ENCODE measurements at regions not wholly inside any gene's neighbourhood (a gene's known extent, or its start where the extent isn't known, plus 50 kb on each side); places are given as distances from the start of the nearest gene placed in this dataset.

DNA sequence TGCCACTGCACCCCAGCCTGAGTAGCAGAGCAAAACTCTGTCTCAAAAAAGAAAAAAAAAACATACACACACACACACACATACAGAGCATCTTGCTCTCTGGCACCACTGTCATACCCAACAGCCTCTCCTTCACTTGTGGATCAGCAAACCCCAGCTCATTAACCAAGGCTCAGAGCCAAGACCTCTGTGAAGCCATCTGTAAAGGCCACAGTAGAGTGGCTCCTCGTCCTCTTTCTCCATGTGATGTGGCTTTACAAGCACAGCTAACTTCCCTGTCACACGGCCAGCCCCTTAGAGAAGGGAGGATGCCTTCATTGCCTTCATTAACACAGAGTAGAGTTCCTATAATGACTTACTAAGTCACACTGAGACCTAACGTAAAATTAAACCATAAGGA lies 62.7 kb upstream of the LSM14A start:
- DNase-seq = no peak

DNA sequence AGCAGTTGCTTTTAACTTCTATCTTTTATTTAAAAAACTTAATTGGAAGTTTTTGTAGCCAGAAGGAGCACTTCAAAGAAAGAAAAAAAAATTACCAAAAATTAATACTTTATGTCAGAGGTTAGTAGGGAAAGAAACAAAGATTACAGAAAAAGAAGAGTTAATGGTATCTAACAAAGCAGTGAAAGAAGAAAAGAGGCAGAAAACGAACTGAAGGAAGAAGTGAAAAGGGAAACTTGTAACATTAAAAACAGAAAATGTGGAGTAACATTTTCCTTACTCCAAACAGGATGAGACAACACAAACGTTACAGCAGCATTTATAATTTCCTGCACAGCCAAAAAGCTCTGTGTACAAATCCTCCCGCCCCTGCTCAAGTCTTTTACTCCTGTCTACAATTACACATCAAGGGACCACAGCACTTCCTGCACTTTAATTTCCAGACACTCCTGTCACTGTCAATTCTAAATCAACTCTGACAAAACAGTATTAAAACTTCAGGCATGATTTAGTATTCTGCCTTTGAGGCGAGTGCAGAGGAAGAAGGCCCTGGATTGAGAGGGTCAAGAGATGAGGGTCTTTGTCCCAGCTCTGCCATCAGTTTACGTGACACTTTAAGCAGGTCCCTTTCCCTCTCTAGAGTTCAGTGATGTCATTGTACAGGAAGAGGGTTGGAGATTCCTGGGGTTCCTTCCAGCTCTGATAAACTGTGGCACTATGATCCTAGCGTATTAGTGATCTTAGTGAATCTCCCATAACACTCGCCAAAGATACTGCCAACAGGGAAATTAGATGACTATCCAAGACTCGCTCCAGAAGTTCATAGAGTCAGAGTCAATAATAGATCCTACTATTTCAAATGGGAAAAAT lies 53.2 kb upstream of the LSM14A start:
- Histone ChIP-seq H3K4me1 (ENCODE audit: insufficient read depth, low read length) (no peaks in the 10 kb centered on the region), H3K9me3 (ENCODE audit: insufficient read depth, low read length, severe bottlenecking) (no peaks in the 10 kb centered on the region), H3K36me3 (ENCODE audit: insufficient read depth, low read length) (no peaks in the 10 kb centered on the region), H3K27me3 (ENCODE audit: insufficient read depth, low read length, poor library complexity) (peaks cover 14% of the 10 kb centered on the region), H4K20me1 (ENCODE audit: insufficient read depth, low read length) (no peaks in the 10 kb centered on the region), H2AFZ (ENCODE audit: low read depth, low read length) (no peak overlapping the region), H3K79me2 (ENCODE audit: insufficient read depth, low read length) (no peaks in the 10 kb centered on the region), H3K4me2 (ENCODE audit: insufficient read depth, low read length) (no peak overlapping the region), H3K4me3 (ENCODE audit: low read depth in 1 of 2, low read length in 2 of 2) (no peak overlapping the region), H3K9ac (ENCODE audit: low read depth, low read length) (no peak overlapping the region), H3K27ac (ENCODE audit: low read length) (no peak overlapping the region)
- no peak for DNase-seq
- ATAC-seq (ENCODE audit: insufficient read depth, low read depth) = no peak
- TF ChIP-seq, protein P1, sequence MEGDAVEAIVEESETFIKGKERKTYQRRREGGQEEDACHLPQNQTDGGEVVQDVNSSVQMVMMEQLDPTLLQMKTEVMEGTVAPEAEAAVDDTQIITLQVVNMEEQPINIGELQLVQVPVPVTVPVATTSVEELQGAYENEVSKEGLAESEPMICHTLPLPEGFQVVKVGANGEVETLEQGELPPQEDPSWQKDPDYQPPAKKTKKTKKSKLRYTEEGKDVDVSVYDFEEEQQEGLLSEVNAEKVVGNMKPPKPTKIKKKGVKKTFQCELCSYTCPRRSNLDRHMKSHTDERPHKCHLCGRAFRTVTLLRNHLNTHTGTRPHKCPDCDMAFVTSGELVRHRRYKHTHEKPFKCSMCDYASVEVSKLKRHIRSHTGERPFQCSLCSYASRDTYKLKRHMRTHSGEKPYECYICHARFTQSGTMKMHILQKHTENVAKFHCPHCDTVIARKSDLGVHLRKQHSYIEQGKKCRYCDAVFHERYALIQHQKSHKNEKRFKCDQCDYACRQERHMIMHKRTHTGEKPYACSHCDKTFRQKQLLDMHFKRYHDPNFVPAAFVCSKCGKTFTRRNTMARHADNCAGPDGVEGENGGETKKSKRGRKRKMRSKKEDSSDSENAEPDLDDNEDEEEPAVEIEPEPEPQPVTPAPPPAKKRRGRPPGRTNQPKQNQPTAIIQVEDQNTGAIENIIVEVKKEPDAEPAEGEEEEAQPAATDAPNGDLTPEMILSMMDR (IDR thresholded peaks at IDR 0.05; ENCODE audit: borderline replicate concordance, extremely low read depth, low read length, poor library complexity, severe bottlenecking) = no peak
- TF ChIP-seq EZH2 (IDR thresholded peaks at IDR 0.05; ENCODE audit: borderline replicate concordance, low read depth, low read length, severe bottlenecking) = no peak

More for the DNA sequence above, 62.7 kb upstream of the LSM14A start:
- Histone ChIP-seq H3K27me3 (ENCODE audit: insufficient read depth, low read length, poor library complexity) (peaks cover 3% of the 10 kb centered on the region), H3K4me2 (ENCODE audit: insufficient read depth, low read length) (no peak overlapping the region), H4K20me1 (ENCODE audit: insufficient read depth, low read length) (no peaks in the 10 kb centered on the region), H3K4me3 (ENCODE audit: low read depth in 1 of 2, low read length in 2 of 2) (no peak overlapping the region), H3K27ac (ENCODE audit: low read length) (no peak overlapping the region), H3K9me3 (ENCODE audit: insufficient read depth, low read length, severe bottlenecking) (no peaks in the 10 kb centered on the region), H3K4me1 (ENCODE audit: insufficient read depth, low read length) (no peaks in the 10 kb centered on the region), H2AFZ (ENCODE audit: low read depth, low read length) (no peak overlapping the region), H3K79me2 (ENCODE audit: insufficient read depth, low read length) (no peaks in the 10 kb centered on the region), H3K9ac (ENCODE audit: low read depth, low read length) (no peak overlapping the region), H3K36me3 (ENCODE audit: insufficient read depth, low read length) (no peaks in the 10 kb centered on the region)
- ATAC-seq (ENCODE audit: insufficient read depth, low read depth) = no peak
- TF ChIP-seq EZH2 (IDR thresholded peaks at IDR 0.05; ENCODE audit: borderline replicate concordance, low read depth, low read length, severe bottlenecking) = no peak
- TF ChIP-seq, protein P1 (IDR thresholded peaks at IDR 0.05; ENCODE audit: borderline replicate concordance, extremely low read depth, low read length, poor library complexity, severe bottlenecking) = no peak

DNA sequence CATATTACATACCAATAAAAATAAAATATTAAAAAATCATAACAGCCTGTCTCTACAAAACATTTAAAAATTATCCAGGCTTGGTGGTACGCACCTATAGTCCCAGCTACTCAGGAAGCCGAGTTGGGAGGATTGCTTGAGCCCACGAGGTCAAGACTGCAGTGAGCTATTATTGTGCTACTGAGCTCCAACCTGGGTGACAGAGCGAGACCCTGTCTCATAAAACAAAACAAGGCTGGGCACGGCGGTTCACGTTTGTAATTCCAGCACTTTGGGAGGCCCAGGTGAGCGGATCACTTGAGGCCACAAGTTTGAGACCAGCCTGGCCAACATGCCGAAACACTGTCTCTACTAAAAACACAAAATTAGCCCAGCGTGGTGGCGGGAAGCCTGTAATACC lies 52.2 kb upstream of the LSM14A start:
- Histone ChIP-seq H3K4me3 (ENCODE audit: low read depth in 1 of 2, low read length in 2 of 2) (no peak overlapping the region), H2AFZ (ENCODE audit: low read depth, low read length) (no peak overlapping the region), H3K79me2 (ENCODE audit: insufficient read depth, low read length) (no peaks in the 10 kb centered on the region), H3K27me3 (ENCODE audit: insufficient read depth, low read length, poor library complexity) (peaks cover 18% of the 10 kb centered on the region), H3K27ac (ENCODE audit: low read length) (no peak overlapping the region), H3K4me2 (ENCODE audit: insufficient read depth, low read length) (no peak overlapping the region), H3K36me3 (ENCODE audit: insufficient read depth, low read length) (no peaks in the 10 kb centered on the region), H3K9me3 (ENCODE audit: insufficient read depth, low read length, severe bottlenecking) (no peaks in the 10 kb centered on the region), H3K4me1 (ENCODE audit: insufficient read depth, low read length) (no peaks in the 10 kb centered on the region), H3K9ac (ENCODE audit: low read depth, low read length) (no peak overlapping the region), H4K20me1 (ENCODE audit: insufficient read depth, low read length) (no peaks in the 10 kb centered on the region)
- no peak for DNase-seq
- ATAC-seq (ENCODE audit: insufficient read depth, low read depth) = no peak
- TF ChIP-seq, protein P1 (IDR thresholded peaks at IDR 0.05; ENCODE audit: borderline replicate concordance, extremely low read depth, low read length, poor library complexity, severe bottlenecking) = no peak
- no peak for TF ChIP-seq EZH2 (IDR thresholded peaks at IDR 0.05; ENCODE audit: borderline replicate concordance, low read depth, low read length, severe bottlenecking)
